Ecto neural progenitor cell (in vitro differentiated cells): ENCODE measurements at regions not wholly inside any gene's neighbourhood (a gene's known extent, or its start where the extent isn't known, plus 50 kb on each side); places are given as distances from the start of the nearest gene placed in this dataset.

Experiments
- DNase-seq: peaks from one replicate; pipeline ENCODE4 v3.0.0-alpha.2; 2018; ENCODE audit warnings: low spot score

DNA sequence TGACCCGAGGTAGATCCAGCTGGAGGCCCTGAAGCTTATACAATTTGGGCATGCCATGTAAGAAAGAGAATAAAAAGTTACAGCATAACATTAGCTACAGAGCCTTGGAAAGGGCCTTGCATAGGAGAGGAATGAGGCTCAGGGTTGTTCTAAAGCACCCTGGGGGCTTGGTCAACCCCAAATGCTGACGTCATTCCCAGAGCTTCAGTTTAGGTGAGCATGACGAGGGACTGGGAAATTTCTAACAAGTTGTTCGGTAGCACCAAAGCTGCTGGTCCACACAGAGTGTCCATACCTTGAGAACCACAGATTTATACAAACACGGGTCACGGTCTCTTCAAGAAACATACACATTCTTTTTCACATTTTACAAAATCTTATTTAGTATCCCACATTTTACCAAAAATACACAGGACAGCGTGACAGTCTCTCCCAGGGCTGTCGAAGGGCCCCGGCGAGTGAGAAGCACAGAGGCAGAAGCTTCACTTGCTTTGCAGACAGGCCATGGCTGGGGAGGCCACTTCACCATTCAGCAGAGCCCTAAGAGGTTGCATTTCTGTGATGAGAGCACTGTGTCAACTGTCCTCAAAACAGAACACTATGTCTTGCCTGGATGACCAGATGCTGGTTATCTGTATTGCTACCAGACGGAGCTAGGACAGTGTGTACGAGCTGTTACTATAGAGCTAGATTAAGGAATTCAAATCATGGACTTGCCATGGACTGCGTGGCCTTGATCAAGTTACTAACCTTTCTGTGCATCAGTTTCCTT lies 68.2 kb upstream of the ARRDC4 start:
- no peak for DNase-seq

DNA sequence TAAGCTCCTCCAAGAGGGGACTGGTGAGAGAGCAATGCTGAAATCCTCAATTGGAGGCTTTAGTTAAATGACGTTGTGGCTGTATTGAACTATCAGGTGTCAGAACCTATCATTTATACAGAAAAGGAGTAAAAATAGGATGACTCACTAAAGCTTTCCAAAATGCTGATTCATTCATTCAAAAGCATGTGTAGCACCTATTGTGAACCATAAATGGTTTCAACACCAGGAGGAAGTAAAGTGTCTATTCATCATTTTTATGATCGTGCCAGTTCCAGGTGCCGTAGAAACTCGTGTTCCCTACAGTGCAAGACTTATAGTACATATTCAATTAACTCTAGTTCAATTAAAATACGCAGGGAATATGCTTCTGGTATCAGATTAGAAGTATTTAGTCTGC lies 66.5 kb upstream of the ARRDC4 start:
- no peak for DNase-seq

GRCh38 chr15:97899981-97900380 lies 60.5 kb upstream of the ARRDC4 start:
- DNase-seq: no peak

- no peak for DNase-seq
Measured at GRCh38 chr15:97902140-97902780, 58.2 kb upstream of the ARRDC4 start.

DNA sequence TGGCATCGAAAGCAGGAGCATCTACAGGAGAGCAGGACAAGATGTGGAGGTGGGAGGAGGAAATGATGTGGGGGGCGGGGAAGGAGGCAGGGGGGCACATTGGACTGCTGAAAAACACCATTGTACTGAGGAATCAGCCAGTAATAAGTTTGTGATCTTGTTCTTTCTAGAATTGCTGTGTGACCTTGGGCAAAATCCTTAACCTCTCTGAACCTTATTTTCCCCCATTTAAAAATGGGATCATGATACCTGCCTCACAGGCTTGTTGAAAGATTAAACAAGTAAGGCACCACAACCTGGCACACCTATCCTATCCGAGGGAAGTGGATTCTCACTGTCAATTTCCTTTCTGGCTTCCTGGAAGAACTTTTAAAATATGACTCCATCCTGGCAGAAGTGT lies 56.9 kb upstream of the ARRDC4 start:
- no peak for DNase-seq

GRCh38 chr15:97903971-97904572 lies 56.4 kb upstream of the ARRDC4 start:
- DNase-seq: peak; percentile 90

- peak; percentile 71 for DNase-seq
Measured at GRCh38 chr15:97909291-97909891, 51.1 kb upstream of the ARRDC4 start.
